ENCODE measurements at regions not wholly inside any gene's neighbourhood (a gene's known extent, or its start where the extent isn't known, plus 50 kb on each side); places are given as distances from the start of the nearest gene placed in this dataset.
"Not testable (repeated sequence)": the region's sequence is repeated elsewhere in the genome, so short reads cannot be mapped to it uniquely, and the experiment has no call there.

DNA sequence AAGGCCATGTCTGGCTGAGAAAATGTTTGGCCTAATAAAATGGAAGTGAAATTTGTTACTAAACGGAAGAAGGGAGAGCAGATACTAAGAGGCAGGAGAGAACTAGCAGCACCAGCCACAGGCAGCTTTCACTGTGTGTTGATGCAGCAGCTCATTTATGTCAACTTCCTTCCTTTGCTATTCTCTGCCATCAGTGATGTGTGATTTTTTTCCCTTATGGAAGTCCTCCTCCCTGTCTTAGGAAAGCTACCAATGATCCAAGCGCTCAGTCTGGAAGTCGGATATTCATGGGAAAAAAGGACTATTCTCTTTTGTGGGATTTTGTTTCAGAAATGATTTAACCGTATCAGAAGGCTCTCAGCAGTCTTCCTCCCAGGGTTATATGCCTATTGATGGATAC lies 1629.2 kb downstream of the CDH8 start:
- DNase-seq: no peak
- Histone ChIP-seq H3K36me3 (no peaks in the 10 kb centered on the region), H3K9me3 (peaks cover 0 to 8% (median 0%) of the 10 kb centered on the region in 8 donors), H3K4me1 (no peaks in the 10 kb centered on the region), H3K27ac (no peak overlapping the region), H3K4me3 (no peak overlapping the region), H3K27me3 (replicated peaks in 1 of 7) (no peaks in the 10 kb centered on the region)
- intact Hi-C loops (cut with DNase I; ENCODE audit: low total_unique reads): no loop called here
- WGBS, 5 donors: 64 to 75% (median 67%) methylated on average over 4 of the region's 4 CpGs
- no peak for TF ChIP-seq POLR2A (IDR thresholded peaks at IDR 0.05)
- TF ChIP-seq POLR2AphosphoS5 (IDR thresholded peaks at IDR 0.05): no peak
- TF ChIP-seq, protein P1, sequence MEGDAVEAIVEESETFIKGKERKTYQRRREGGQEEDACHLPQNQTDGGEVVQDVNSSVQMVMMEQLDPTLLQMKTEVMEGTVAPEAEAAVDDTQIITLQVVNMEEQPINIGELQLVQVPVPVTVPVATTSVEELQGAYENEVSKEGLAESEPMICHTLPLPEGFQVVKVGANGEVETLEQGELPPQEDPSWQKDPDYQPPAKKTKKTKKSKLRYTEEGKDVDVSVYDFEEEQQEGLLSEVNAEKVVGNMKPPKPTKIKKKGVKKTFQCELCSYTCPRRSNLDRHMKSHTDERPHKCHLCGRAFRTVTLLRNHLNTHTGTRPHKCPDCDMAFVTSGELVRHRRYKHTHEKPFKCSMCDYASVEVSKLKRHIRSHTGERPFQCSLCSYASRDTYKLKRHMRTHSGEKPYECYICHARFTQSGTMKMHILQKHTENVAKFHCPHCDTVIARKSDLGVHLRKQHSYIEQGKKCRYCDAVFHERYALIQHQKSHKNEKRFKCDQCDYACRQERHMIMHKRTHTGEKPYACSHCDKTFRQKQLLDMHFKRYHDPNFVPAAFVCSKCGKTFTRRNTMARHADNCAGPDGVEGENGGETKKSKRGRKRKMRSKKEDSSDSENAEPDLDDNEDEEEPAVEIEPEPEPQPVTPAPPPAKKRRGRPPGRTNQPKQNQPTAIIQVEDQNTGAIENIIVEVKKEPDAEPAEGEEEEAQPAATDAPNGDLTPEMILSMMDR (IDR thresholded peaks at IDR 0.05 in 8 of 11, conservative IDR thresholded peaks at IDR 0.05 in 3 of 11): no peak

DNA sequence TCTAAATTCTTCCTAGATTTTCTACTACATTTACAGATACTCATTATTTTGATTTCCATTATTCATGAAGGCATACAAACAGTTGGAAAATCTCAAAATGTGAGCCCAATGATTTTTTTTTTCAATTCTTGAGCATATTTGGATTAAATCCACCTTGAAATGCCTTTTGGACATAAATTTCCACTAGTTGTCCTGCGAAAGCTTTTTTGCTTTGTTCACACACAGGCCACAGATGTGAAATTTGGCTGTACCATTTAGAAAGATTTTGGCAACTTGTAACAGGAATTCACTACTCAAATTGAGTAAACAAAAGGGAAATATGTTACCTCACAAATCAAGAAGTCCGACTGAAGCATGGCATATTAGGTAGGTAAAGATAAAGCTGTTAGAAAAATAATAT lies 1631.0 kb downstream of the CDH8 start:
- WGBS, 5 donors: 65 to 84% (median 82%) methylated on average over 2 of the region's 2 CpGs
- DNase-seq: no peak
- Histone ChIP-seq H3K36me3 (no peaks in the 10 kb centered on the region), H3K9me3 (peaks cover 0 to 5% (median 0%) of the 10 kb centered on the region in 8 donors), H3K4me3 (no peak overlapping the region), H3K4me1 (no peaks in the 10 kb centered on the region), H3K27ac (no peak overlapping the region), H3K27me3 (replicated peaks in 1 of 7) (no peaks in the 10 kb centered on the region)
- TF ChIP-seq POLR2A (IDR thresholded peaks at IDR 0.05): no peak
- TF ChIP-seq POLR2AphosphoS5 (IDR thresholded peaks at IDR 0.05): no peak
- TF ChIP-seq, protein P1 (IDR thresholded peaks at IDR 0.05 in 8 of 11, conservative IDR thresholded peaks at IDR 0.05 in 3 of 11): no peak
- intact Hi-C loops (cut with DNase I; ENCODE audit: low total_unique reads): no loop called here

DNA sequence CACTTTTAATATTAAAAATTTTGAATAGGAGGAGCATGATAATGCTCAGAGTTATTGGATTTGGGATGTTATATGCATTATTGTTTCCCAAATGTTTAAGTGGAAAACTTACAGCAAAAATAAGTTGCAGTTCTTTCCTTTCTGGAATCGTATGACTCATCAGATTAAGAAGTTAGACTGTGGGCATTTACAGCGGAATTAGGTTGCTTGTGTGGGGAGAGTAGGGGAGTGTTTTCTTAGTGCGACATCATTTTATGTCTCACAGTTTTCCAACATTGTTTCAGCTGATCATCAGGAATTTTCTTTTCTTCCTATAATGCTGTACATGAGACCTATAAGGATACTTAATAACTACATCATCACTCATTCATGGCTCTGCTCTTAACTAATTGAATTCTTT lies 1631.8 kb downstream of the CDH8 start:
- 83 to 97% (median 87%) methylated on average over 3 of the region's 3 CpGs for WGBS, 5 donors
- Histone ChIP-seq H3K27me3 (replicated peaks in 1 of 7) (no peaks in the 10 kb centered on the region), H3K36me3 (no peaks in the 10 kb centered on the region), H3K27ac (no peak overlapping the region), H3K4me3 (no peak overlapping the region), H3K9me3 (peaks cover 0 to 5% (median 0%) of the 10 kb centered on the region in 8 donors), H3K4me1 (no peaks in the 10 kb centered on the region)
- TF ChIP-seq, protein P1 (IDR thresholded peaks at IDR 0.05 in 8 of 11, conservative IDR thresholded peaks at IDR 0.05 in 3 of 11): no peak
- TF ChIP-seq POLR2A (IDR thresholded peaks at IDR 0.05) (no peak), POLR2AphosphoS5 (IDR thresholded peaks at IDR 0.05) (no peak)
- DNase-seq: no peak
- intact Hi-C loops (cut with DNase I; ENCODE audit: low total_unique reads): no loop called here

DNA sequence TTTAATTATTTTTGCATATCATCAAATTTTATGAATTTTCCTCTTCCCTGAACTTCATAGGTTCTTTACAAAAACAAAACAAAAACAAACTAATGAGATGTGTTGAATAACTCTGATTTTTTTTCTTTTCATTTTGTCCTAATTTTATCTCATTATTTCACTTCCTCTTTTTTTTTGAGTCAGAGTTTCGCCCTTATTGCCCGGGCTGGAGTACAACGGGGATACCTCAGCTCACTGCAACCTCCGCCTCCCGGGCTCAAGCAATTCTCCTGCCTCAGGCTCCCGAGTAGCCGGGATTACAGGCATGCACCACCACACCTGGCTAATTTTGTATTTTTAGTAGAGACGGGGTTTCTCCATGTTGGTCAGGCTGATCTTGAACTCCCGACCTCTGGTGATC lies 1633.3 kb downstream of the CDH8 start:
- DNase-seq; intact Hi-C loops (cut with DNase I; ENCODE audit: low total_unique reads); H3K4me1 ChIP-seq; H3K27me3 ChIP-seq (replicated peaks in 1 of 7); H3K36me3 ChIP-seq; H3K9me3 ChIP-seq; H3K27ac ChIP-seq; H3K4me3 ChIP-seq: not testable (repeated sequence)
- WGBS, 5 donors: 77 to 95% (median 81%) methylated on average over 6 to 9 of the region's 9 CpGs

DNA sequence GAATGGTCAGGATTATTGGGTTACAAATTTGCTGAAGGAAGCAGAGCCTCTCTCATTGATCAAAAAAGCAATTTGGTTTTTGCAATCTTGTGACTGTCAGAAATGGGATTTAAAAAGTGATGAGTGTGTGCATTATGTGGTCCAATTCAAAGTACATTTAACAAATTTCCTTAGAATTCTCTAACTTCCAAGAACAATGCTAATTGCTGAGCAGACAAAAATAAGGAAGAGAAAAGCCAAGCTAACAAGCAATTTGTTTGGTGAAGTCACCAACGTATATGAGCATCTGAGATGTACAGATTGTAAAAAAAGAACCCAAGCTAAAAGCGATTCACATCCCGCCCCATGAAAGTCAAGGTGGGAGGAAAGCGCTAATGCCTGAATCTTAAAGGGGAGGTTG lies 1643.9 kb downstream of the CDH8 start:
- TF ChIP-seq POLR2AphosphoS5 (IDR thresholded peaks at IDR 0.05) (no peak), POLR2A (IDR thresholded peaks at IDR 0.05) (no peak)
- TF ChIP-seq, protein P1 (IDR thresholded peaks at IDR 0.05 in 8 of 11, conservative IDR thresholded peaks at IDR 0.05 in 3 of 11): no peak

More for the DNA sequence above, 1643.9 kb downstream of the CDH8 start:
- no peaks in the 10 kb centered on the region for H3K9me3 ChIP-seq
- intact Hi-C loops (cut with DNase I; ENCODE audit: low total_unique reads): no loop called here
- DNase-seq: no peak
- no peaks in the 10 kb centered on the region for H3K27me3 ChIP-seq (replicated peaks in 1 of 7)
- no peak overlapping the region for H3K4me3 ChIP-seq
- H3K27ac ChIP-seq: no peak overlapping the region
- H3K4me1 ChIP-seq: no peaks in the 10 kb centered on the region
- no peaks in the 10 kb centered on the region for H3K36me3 ChIP-seq
- 80 to 90% (median 87%) methylated on average over 4 of the region's 4 CpGs for WGBS, 5 donors
